ENCODE measurements at regions not wholly inside any gene's neighbourhood (a gene's known extent, or its start where the extent isn't known, plus 50 kb on each side); places are given as distances from the start of the nearest gene placed in this dataset.

- no peak for TF ChIP-seq CTCF (conservative IDR thresholded peaks at IDR 0.05; ENCODE audit: low read depth, low read length)
- no peak for TF ChIP-seq USF2 (IDR thresholded peaks at IDR 0.05; ENCODE audit: low read depth, low read length)
- TF ChIP-seq POLR2A (IDR thresholded peaks at IDR 0.05; ENCODE audit: low read depth, low read length), result no peak
- TF ChIP-seq SMC3 (IDR thresholded peaks at IDR 0.05; ENCODE audit: low read depth, low read length), result no peak
- no peak for TF ChIP-seq RAD21 (IDR thresholded peaks at IDR 0.05; ENCODE audit: low read length)
- no peak for TF ChIP-seq MXI1 (IDR thresholded peaks at IDR 0.05; ENCODE audit: borderline replicate concordance, low read depth, low read length)
- no peak for TF ChIP-seq CEBPB (IDR thresholded peaks at IDR 0.05; ENCODE audit: low read depth, low read length)
Measured at GRCh38 chrX:25807022-25807421, 331.1 kb upstream of the MAGEB18 start.

Measured in IMR-90 (cell line).